HG03039 (cell line): ENCODE measurements at regions not wholly inside any gene's neighbourhood (a gene's known extent, or its start where the extent isn't known, plus 50 kb on each side); places are given as distances from the start of the nearest gene placed in this dataset.

Experiments used
- ATAC-seq: cut with Tn5 transposase; IDR thresholded peaks from one replicate; pipeline ENCODE4 v1.9.1; 2021; ENCODE audit warnings: mild to moderate bottlenecking, moderate library complexity; ENCODE audit not compliant: unreplicated experiment

GRCh38 chr7:23971031-23971430 lies 261.0 kb downstream of the STK31 start:
- no peak for ATAC-seq

GRCh38 chr7:23972057-23972456 lies 262.0 kb downstream of the STK31 start:
- ATAC-seq = no peak

GRCh38 chr7:23973264-23973663 lies 263.2 kb downstream of the STK31 start:
- ATAC-seq = no peak

GRCh38 chr7:23980081-23980480 lies 270.1 kb downstream of the STK31 start:
- ATAC-seq = no peak

- ATAC-seq = no peak
These were observed 271.3 kb downstream of the STK31 start for GRCh38 chr7:23981314-23981713.

- ATAC-seq = no peak
These were observed 271.7 kb downstream of the STK31 start for GRCh38 chr7:23981758-23982157.

- ATAC-seq = no peak
These were observed 278.5 kb upstream of the NPY start for GRCh38 chr7:24005517-24005916.

- ATAC-seq = no peak
These were observed 273.5 kb upstream of the NPY start for GRCh38 chr7:24010495-24010894.

GRCh38 chr7:24017519-24017918 lies 266.5 kb upstream of the NPY start:
- ATAC-seq = no peak

- no peak for ATAC-seq
These were observed 265.7 kb upstream of the NPY start for GRCh38 chr7:24018331-24018730.

GRCh38 chr7:24019841-24020240 lies 264.1 kb upstream of the NPY start:
- no peak for ATAC-seq

- ATAC-seq = no peak
These were observed 259.5 kb upstream of the NPY start for GRCh38 chr7:24024276-24025068.

GRCh38 chr7:24025094-24025493 lies 258.9 kb upstream of the NPY start:
- no peak for ATAC-seq

GRCh38 chr7:24025765-24026164 lies 258.2 kb upstream of the NPY start:
- no peak for ATAC-seq

GRCh38 chr7:24026351-24026750 lies 257.6 kb upstream of the NPY start:
- no peak for ATAC-seq

- ATAC-seq = no peak
These were observed 254.9 kb upstream of the NPY start for GRCh38 chr7:24029068-24029467.

- ATAC-seq = no peak
These were observed 249.7 kb upstream of the NPY start for GRCh38 chr7:24034251-24034650.

GRCh38 chr7:24035366-24036032 lies 248.5 kb upstream of the NPY start:
- ATAC-seq = no peak

- no peak for ATAC-seq
These were observed 248.0 kb upstream of the NPY start for GRCh38 chr7:24036033-24036412.

- ATAC-seq = no peak
These were observed 245.0 kb upstream of the NPY start for GRCh38 chr7:24038993-24039392.

GRCh38 chr7:24039991-24040624 lies 243.9 kb upstream of the NPY start:
- no peak for ATAC-seq

- no peak for ATAC-seq
These were observed 242.0 kb upstream of the NPY start for GRCh38 chr7:24042028-24042427.
